NCI-H2227 (cell line): ENCODE measurements at regions not wholly inside any gene's neighbourhood (a gene's known extent, or its start where the extent isn't known, plus 50 kb on each side); places are given as distances from the start of the nearest gene placed in this dataset.

Source experiments
- DNase-seq: peaks from one replicate; lab custom pipeline; 2025; ENCODE audit not compliant: unreplicated experiment; lab: John Stamatoyannopoulos, UW

DNA sequence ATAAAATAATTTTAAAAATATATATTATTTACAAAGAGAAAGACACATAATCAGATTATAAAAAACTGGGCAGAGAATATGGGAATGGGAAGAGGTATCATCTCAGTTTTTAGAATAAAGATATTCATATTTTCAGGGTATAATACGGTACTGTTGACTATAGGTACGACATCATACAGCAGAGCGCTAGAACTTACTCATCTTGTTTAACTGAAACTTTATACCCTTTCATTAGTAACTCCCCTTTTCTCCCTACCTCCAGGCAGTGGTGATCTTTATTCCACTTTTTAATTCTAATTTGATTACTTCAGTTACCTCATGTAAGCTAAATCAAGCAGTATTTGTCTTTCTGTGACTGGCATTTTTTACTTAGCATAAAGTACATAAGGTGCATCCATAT lies 742.1 kb downstream of the MTRR start:
- no peak for DNase-seq

DNA sequence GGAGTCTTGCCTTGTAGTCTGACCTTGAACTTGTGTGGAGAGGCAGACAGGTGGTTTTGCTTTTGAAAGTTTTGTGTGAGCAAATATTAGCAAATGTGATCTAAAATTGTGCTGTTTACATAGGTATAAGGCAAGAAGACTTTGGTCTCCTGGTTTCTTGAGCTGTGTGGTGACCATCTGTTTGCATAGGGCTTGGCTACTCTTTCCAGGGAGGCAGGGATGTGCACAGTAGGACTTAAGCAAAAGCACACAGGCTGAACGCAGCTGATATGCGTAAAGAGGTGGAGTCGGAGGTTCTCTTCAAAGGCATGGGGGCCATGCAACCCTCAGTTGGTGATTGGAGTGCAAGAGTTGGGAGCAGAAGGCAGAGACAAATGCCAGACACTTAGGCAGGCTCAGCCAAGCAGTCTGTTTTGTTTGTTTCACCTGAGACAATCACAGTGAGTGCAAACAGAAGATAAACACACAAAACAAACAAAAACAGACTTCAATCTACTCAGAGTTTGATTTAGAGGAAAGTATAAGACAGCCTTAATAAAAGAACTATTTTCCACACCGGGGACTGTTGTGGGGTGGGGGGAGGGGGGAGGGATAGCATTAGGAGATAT lies 744.2 kb downstream of the MTRR start:
- DNase-seq, result no peak

DNA sequence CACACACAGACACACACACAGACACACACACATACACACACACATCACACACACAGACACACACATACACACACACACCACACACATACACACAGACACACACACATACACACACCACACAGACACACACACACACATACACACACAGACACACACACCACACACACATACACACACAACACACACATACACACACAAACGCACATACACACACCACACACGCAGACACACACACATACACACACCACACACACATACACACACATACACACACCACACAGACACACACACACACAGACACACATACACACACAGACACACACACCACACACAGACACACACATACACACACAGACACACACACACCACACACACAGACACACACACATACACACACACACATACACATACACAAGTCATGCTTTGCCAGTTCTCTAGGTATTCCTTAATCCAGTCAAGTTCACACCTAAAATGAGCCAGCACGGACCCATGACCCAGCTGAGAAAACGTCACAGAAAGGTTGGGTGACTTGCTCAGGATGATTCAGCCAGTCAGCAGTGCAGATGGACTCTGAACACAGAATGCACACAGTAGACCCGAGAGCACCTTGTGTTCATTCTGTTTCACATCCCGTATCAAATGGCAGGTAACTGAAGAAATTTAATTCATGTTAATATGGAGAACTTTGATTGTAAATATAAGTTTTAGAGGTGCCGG lies 746.4 kb downstream of the MTRR start:
- no peak for DNase-seq

DNA sequence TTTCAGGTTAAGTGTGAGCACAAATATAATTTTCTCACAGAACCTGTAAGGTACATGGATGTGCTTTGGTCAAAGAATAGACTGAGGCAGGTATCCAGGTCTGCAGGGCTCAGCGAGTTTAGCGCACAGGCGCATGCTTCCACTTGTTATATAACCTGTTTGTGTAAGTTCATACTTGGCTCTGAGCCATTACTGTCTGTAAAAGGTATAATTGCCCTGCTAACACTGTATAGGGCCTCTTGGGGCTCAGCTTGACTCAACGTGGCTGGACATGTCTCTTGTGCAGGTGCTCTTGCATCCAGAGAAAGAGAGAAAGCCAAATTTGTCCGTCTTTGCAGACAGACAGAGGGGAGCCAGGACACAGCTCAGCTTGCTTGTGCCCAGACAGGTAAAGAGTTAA lies 759.6 kb downstream of the MTRR start:
- DNase-seq, result no peak

DNA sequence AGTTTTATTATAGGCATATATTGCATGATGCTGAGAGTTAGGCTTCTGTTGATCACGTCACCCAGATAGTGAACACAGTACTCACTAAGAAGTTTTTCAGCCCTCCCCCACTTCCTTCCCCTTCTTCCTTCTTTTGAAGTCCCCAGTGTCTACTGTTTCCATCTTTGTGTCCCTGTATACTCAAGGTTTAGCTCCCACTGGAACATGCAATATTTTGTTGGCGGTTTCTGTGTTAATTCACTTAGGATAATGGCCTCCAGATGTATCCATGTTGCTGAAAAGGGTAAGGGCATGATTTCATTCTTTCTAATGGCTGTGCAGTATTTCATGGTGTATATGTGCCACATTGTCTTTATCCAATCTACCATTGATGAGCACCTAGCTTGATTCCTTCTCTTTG lies 764.3 kb downstream of the MTRR start:
- DNase-seq, result no peak

DNA sequence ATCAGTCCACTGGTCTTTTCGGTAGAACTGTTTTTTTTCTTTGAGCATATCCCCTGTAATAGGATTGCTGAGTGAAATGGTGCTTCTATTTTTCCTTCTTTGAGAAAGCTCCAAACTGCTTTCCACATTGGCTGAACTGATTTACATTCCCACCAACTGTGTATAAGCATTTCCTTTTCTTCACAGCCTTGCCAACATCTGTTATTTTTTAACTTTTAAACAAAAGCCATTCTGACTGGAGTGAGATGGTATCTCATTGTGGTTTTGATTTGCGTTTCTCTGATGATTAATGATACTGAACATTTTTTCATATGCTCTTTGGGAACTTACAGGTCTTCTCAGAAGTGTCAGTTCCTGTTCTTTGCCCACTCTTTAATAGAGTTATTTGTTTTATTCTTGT lies 764.7 kb downstream of the MTRR start:
- no peak for DNase-seq

DNA sequence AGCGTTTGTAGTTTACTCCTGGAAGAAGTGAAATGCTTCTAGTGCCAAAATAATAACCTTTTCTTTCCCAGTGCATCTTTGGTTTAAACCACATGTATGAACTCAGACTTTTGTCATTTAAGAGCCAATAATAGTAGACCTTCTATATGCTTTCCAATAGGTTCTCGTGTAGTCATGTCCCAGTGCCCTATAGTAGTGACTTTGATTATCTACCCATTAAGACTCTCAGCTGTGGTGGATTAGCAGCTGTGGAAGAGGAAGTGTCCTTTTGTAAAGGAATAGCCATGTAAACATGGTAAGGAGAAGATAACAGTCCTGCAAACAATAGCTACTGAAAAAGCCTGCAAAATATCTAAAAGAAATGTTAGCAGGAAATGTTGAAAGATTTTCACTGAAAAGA lies 765.3 kb downstream of the MTRR start:
- DNase-seq, result no peak

DNA sequence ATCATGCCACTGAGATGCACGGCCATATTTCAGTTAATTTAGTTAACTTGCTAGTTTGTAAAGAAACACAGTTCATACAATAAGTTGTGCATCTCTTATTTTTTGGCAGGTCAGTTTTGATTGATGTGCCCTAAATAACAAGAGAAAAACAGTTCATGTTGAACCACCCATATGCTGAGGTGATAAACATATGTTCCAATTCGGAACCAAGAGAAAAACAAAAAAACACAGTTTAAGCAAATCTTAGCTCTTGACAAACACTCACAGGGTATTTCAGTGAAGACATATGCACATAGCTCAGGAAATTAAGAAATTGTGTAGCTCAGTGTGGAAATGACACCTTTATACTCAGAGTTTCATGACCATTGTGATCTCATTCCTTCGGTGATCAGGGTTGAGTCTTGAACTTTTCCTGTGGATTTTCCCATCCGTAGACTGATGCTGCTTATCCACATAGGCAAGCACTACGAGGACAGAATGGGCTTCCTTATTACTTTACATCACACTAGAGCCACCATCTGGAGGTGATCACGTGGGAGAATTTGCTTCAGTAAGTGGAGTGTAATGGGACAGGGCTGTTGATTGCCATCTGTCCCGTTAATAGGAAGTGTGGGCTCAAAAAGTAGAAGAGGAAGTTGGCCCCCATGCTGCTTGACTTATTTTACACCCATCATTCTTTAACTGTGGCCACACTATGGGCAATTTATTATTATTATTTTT lies 773.0 kb downstream of the MTRR start:
- DNase-seq, result no peak

DNA sequence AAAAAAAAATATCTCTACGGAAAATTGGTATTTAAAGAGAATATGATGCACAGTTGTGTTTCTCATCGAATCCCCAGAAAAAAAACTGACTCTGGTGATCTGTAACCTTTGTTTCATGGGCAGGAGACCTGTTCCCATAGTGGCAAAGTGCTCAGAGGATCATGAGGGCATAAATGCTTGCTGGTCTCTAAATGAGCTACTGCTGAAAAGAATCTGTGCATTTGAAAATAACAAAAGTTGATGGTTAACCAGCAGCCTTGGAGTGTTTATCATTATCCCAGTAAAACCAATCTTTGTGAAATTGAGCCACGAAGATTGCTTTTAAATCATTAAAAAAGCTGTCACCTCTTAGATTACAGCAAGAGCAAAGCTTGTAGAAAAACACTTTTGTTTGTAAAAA lies 775.4 kb downstream of the MTRR start:
- DNase-seq, result no peak

DNA sequence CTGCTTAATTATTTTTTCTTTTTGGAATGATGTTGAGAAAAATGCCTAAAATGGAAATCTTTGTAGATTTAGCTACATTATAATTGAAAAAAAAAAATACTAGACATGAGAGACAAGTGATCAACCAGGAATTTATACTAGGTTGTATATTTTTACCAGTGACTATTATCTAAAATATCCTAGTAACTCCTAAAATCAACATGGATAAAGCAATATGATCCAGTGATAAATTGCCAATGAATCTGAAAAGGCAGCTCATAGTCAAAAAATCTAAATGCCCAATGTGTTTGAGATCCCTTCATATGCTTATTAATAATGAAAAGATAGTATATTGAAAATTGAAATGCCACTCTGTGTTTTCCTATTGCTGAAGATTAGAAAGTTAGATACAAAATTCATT lies 778.2 kb downstream of the MTRR start:
- no peak for DNase-seq

DNA sequence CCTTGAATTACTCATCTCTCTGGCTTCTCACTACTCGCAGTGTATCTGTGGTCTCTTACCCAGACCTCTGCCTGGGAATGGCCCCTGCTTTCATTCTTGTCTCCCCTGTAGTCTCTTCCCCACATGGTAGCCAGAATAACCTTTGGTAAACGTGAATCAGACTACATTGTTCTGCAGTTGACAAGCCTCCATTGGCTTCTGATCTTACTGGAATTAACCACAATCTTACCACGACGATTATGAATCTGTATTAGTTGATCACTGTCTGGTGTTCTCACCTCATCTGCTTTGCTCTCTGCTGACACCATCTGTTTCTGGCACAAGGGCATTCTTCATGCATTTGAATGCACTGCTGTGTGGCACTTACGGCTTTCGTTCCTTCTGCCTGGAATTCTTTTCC lies 781.2 kb downstream of the MTRR start:
- no peak for DNase-seq

DNA sequence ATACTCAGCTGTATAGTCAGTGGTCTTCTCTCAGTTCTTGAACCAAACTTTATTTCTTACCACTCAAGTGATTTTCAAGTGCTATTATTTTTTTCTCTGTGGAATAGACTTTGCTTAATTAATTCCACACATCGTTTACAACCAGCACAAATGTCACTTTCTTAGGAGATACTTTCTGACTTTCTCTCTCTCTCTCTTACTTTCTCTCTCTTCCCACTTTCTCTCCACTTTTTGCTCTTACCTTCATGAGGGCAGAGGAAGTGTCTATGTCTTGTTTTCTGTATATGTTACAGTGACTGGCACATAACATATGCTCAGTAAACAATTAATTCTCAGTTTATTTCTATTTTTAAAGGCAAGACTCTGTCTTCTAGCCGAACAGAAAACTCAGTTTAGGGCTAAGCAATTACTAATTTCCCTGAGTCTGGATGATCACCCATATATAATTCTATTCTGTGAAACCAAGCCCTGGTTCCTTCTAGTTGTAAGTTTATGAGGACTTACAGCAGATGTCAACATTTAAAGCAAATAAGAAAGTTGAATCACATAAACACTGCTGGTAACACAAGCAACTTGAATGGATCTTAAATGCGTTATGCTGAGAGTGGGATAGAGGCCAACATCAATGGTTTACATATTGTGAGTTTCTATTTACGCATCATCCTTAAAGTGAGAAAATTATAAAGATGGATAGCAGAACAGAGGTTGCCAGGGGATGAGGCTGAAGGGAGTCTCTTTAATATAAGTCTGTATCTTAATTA lies 791.4 kb downstream of the MTRR start:
- no peak for DNase-seq

DNA sequence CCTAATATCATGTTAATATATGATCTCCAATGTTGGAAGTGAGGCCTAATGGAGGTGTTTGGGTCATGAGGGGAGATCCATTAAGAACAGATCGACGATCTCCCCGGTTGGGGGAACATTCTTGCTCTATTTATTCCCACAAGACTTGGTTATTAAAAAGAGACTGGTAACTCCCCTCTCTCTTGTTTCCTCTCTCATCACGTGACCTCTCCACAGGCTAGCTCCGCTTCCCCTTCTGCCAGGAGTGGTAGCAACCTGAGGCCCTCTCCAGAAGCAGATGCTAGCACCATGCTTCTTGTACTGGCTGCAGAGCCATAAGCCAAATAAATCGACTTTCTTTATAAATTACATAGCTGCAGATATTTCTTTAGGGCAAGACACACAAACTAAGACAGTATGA lies 794.4 kb downstream of the MTRR start:
- no peak for DNase-seq

DNA sequence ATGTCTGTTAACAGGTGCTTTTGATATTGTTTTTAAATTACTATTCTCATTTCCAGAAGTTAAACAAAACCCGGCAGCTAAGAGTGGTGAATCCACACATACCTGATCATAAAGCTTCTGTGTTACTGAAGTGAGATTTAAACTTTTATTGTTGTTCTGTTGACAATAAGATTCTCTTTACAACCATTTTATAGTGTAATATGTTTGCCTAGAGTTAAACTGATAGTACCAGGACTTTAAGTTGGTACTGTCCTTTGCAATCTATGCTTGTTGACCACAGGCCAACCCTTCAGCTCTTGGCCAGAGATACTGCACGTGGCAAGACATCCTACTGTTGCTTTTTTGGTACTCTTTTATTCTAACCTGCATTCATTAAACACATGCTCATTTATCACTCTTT lies 806.2 kb downstream of the MTRR start:
- no peak for DNase-seq

DNA sequence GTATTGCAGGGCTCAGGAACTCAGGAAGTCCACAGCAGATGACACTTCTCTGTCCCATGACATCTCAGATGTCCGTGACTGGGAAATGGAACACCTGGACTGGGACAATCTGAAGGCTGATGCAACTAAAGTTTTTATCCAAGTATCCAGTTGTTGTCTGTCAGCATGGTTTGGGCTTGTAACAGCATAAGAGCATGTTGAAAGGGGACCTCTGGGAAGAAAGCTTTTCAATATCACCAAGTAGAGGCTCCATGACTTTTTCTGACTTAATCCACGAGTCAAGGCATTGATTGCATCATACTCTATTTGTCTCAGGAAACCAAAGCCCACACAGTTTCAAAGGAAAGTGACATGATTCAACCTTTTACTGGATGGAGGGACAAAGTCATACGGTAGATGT lies 807.7 kb downstream of the MTRR start:
- DNase-seq, result no peak

DNA sequence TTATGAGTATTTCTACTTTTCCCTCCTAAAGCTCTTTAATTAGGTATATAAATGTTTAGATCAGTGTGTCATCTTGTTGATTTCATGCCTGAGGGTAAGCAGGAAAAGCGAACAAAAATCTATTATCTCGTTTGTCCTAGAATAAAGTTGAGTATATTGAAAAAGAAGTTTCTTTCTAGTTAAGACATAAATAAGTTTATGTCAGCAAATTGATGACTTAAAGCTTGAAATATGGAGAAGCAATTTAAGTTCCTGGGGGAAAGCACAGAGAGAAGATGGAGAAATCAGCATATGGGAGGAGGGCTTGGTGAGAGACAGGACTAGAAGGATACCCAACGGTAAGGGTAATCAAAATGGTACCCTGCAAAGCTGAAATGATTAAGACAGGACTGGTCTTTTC lies 813.4 kb downstream of the MTRR start:
- DNase-seq, result no peak

DNA sequence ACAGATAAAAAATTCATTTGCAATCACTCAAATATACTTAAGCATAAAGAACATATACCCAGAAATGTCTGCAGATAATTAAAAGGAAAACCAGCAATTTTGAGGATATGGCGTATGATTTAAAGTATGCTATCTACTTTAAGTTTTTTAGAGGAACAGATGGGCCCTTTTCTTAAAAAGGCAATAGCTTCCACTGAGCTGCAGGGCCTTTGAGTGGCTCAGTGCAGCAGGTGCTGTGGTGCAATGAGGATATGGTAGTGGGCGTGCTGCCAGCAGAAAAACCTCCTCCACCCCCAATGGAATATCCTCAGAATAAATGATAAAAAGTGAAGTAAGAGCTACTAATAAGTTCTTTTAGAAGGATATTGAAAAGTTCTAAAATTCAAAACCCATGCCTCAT lies 814.5 kb downstream of the MTRR start:
- DNase-seq, result no peak

DNA sequence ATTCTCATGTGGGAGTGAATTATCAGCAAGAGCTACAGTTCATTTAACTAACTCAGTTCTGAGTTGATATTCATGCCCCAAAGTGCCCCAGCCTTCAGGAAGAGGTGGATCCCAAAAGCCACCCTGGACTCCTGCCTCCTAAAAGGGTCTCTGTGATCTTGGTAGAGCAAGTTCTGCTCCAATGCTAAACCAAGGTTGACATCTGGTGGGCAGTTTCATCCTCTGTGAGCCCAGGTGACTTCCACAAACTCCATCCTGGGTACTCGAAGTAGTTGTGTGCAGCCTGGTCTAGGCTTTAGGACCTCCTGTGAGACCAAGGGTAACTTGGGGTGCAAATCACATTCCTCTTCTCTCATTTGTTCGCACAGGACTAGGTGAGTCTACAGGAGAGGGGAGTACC lies 816.8 kb downstream of the MTRR start:
- no peak for DNase-seq

DNA sequence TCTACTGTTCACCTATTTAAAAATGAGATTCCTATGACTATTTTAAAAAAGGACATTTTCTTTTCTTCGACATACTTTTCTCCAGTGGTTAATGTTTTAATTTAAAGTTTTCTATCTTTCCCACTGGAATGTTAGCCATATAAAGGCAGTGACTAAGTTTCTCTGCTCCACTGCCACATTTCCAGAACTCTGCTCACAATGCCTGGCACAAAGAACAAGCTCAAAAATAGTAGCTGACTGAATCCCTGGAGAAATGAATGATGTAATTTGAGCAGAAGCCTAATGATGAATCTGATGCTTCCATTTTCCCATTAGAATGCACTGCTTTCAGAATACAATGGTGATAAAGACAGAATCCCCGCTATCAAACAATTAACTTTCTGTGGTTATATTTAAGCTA lies 817.8 kb downstream of the MTRR start:
- DNase-seq, result no peak

DNA sequence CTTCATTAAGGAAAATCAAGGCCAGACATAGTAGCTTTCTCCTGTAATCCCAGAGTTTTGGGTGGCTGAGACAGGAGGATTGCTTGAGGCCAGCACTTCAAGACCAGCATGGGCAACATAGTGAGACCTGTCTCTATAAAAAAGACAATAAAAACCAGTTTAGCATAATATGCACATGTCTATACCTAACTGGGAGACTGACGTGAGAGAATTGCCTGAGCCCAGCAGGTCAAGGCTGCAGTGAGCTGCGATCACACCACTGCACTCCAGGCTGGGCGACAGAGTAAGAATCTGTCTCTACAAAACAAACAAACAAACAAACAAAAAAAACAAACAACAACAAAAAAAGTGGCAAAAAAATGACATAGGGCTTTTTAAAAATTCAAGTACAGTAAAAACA lies 820.8 kb downstream of the MTRR start:
- DNase-seq, result no peak

DNA sequence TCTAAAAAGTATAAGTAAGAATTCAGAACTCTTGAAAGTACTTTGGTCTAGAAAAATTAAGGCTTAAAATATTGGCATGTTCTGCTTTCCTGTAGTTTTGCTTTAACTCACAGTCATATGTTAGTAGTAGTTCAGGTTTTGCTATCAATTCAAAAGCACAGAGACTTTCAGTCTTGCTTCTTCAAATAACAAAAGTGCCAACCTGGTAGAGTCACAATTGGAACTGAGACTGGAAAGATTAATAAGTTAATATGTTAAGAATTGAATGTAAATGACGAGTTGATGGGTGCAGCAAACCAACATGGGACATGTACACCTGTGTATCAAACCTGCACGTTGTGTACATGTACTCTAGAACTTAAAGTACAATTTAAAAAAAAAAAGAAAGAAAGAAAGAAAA lies 822.3 kb downstream of the MTRR start:
- DNase-seq, result no peak

DNA sequence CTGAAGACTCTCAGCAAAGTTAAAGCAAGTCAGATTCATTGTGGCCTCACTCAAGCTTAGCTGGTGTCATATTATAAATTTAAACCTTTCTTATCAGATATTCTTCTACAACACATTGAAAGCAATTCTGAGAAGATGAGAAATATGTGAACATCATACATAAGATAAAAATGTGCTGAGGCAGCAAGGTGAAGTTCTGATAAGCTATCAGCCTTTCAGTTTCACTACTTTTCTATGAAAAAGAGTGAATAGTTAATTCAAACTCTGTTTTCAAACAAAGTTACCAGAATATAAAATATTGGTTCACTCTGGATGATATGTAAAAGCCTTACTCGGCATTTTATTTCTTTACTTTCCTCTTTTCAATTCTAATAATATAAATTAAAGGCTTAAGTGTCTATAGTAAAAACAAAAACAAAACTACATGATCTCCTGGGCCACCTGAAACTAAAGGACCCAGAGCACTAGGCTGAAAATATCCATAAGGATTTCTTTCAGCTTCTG lies 824.4 kb downstream of the MTRR start:
- DNase-seq, result no peak
